ENCODE measurements at regions not wholly inside any gene's neighbourhood (a gene's known extent, or its start where the extent isn't known, plus 50 kb on each side); places are given as distances from the start of the nearest gene placed in this dataset.

- Histone ChIP-seq H3K9me3 (ENCODE audit: insufficient read depth, low read length) (no peaks in the 10 kb centered on the region), H3K36me3 (replicated peaks; ENCODE audit: low read depth, low read length) (no peaks in the 10 kb centered on the region), H3K27ac (ENCODE audit: low read length) (no peak overlapping the region), H3K79me2 (ENCODE audit: low read length) (no peaks in the 10 kb centered on the region), H4K20me1 (ENCODE audit: insufficient read depth, low read length) (no peaks in the 10 kb centered on the region), H2AFZ (ENCODE audit: low read depth, low read length) (no peak overlapping the region), H3K27me3 (ENCODE audit: low read depth, low read length) (no peaks in the 10 kb centered on the region), H3K4me3 (ENCODE audit: low read length) (no peak overlapping the region), H3K9ac (ENCODE audit: low read length) (no peak overlapping the region), H3K4me1 (ENCODE audit: low read length) (no peaks in the 10 kb centered on the region), H3K4me2 (ENCODE audit: low read length) (no peak overlapping the region)
- no peak for TF ChIP-seq EZH2phosphoT487 (IDR thresholded peaks at IDR 0.05; ENCODE audit: low read depth)
- no peak for TF ChIP-seq CTCF (IDR thresholded peaks at IDR 0.05; ENCODE audit: low read depth, low read length)
Measured at GRCh38 chr4:71081192-71081591, 87.7 kb downstream of the DCK start.

- Histone ChIP-seq H4K20me1 (ENCODE audit: insufficient read depth, low read length) (no peaks in the 10 kb centered on the region), H3K9me3 (ENCODE audit: insufficient read depth, low read length) (no peaks in the 10 kb centered on the region), H2AFZ (ENCODE audit: low read depth, low read length) (no peak overlapping the region), H3K36me3 (replicated peaks; ENCODE audit: low read depth, low read length) (no peaks in the 10 kb centered on the region), H3K4me3 (ENCODE audit: low read length) (no peak overlapping the region), H3K9ac (ENCODE audit: low read length) (no peak overlapping the region), H3K27me3 (ENCODE audit: low read depth, low read length) (no peaks in the 10 kb centered on the region), H3K27ac (ENCODE audit: low read length) (no peak overlapping the region), H3K79me2 (ENCODE audit: low read length) (no peaks in the 10 kb centered on the region), H3K4me2 (ENCODE audit: low read length) (no peak overlapping the region), H3K4me1 (ENCODE audit: low read length) (0 out of 2 replicates have a peak, but pooled peaks cover 3% of the 10 kb centered on the region)
- no peak for TF ChIP-seq CTCF (IDR thresholded peaks at IDR 0.05; ENCODE audit: low read depth, low read length)
- no peak for TF ChIP-seq EZH2phosphoT487 (IDR thresholded peaks at IDR 0.05; ENCODE audit: low read depth)
Measured at GRCh38 chr4:71093745-71094144, 100.3 kb downstream of the DCK start.

GRCh38 chr4:71094201-71094600 lies 100.8 kb downstream of the DCK start:
- H3K27me3 ChIP-seq (ENCODE audit: low read depth, low read length), result no peaks in the 10 kb centered on the region
- TF ChIP-seq CTCF (IDR thresholded peaks at IDR 0.05; ENCODE audit: low read depth, low read length) (no peak), EZH2phosphoT487 (IDR thresholded peaks at IDR 0.05; ENCODE audit: low read depth) (no peak)
- H2AFZ ChIP-seq (ENCODE audit: low read depth, low read length), result no peak overlapping the region
- no peaks in the 10 kb centered on the region for H3K9me3 ChIP-seq (ENCODE audit: insufficient read depth, low read length)
- no peak overlapping the region for H3K4me3 ChIP-seq (ENCODE audit: low read length)
- H3K79me2 ChIP-seq (ENCODE audit: low read length), result no peaks in the 10 kb centered on the region
- no peak overlapping the region for H3K4me2 ChIP-seq (ENCODE audit: low read length)
- H3K9ac ChIP-seq (ENCODE audit: low read length), result no peak overlapping the region
- H4K20me1 ChIP-seq (ENCODE audit: insufficient read depth, low read length), result no peaks in the 10 kb centered on the region
- no peaks in the 10 kb centered on the region for H3K36me3 ChIP-seq (replicated peaks; ENCODE audit: low read depth, low read length)
- H3K4me1 ChIP-seq (ENCODE audit: low read length), result 0 out of 2 replicates have a peak, but pooled peaks cover 3% of the 10 kb centered on the region
- H3K27ac ChIP-seq (ENCODE audit: low read length), result no peak overlapping the region

GRCh38 chr4:71095141-71095540 lies 101.7 kb downstream of the DCK start:
- H3K27me3 ChIP-seq (ENCODE audit: low read depth, low read length), result no peaks in the 10 kb centered on the region
- H3K27ac ChIP-seq (ENCODE audit: low read length), result no peak overlapping the region
- no peaks in the 10 kb centered on the region for H3K79me2 ChIP-seq (ENCODE audit: low read length)
- 0 out of 2 replicates have a peak, but pooled peaks cover 3% of the 10 kb centered on the region for H3K4me1 ChIP-seq (ENCODE audit: low read length)
- no peak overlapping the region for H2AFZ ChIP-seq (ENCODE audit: low read depth, low read length)
- no peaks in the 10 kb centered on the region for H4K20me1 ChIP-seq (ENCODE audit: insufficient read depth, low read length)
- H3K4me2 ChIP-seq (ENCODE audit: low read length), result no peak overlapping the region
- H3K9me3 ChIP-seq (ENCODE audit: insufficient read depth, low read length), result no peaks in the 10 kb centered on the region
- no peak for TF ChIP-seq EZH2phosphoT487 (IDR thresholded peaks at IDR 0.05; ENCODE audit: low read depth)
- no peak for TF ChIP-seq CTCF (IDR thresholded peaks at IDR 0.05; ENCODE audit: low read depth, low read length)
- no peaks in the 10 kb centered on the region for H3K36me3 ChIP-seq (replicated peaks; ENCODE audit: low read depth, low read length)
- H3K9ac ChIP-seq (ENCODE audit: low read length), result no peak overlapping the region
- no peak overlapping the region for H3K4me3 ChIP-seq (ENCODE audit: low read length)

Measured in OCI-LY3 (cell line).